NCI-H1092 treated with DMSO at 0.1 percent for 48 hours (cell line): ENCODE measurements at regions not wholly inside any gene's neighbourhood (a gene's known extent, or its start where the extent isn't known, plus 50 kb on each side); places are given as distances from the start of the nearest gene placed in this dataset.
A peak's percentile ranks its signal among the peaks of the same experiment; 100 is the strongest.

Experiments
- DNase-seq: peaks from one replicate; lab custom pipeline; 2025; lab: John Stamatoyannopoulos, UW

DNA sequence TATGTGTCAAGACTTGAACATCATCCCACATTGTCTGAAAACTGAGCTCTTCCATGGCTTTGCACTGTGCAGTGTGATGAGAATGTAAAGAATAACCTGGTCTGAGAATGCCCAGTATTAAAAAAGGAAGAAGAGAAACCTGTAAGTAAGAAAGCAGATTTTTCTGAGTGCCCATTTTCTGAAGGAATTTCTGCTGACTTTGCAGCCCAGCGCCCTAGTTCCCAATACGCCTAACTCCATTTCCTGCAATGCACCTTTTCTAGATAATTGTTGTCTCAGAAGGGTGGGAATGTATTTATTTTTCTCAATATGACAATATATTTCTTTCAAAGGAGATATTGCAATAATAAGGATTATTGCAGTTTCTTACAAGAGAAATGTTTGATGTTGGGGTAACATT lies 231.5 kb downstream of the HAO1 start:
- no peak for DNase-seq

DNA sequence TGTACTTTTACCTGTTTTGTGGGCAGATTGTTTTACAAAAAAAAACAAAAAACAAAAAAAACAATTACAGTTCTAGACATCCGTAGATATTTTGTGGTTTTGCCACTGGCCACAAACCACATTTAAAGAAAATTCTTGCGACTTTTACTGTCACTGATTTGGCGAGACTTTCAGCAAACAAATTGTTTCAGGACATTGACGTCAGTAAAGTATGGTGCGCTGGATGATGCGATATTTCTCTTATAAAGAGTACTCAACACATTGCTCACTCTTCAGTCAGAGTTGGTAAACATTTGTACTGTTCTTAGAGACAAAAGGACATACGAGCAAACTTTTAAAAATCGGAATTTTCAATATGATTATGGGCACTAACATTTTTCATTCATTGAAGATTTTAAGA lies 229.8 kb downstream of the HAO1 start:
- no peak for DNase-seq

DNA sequence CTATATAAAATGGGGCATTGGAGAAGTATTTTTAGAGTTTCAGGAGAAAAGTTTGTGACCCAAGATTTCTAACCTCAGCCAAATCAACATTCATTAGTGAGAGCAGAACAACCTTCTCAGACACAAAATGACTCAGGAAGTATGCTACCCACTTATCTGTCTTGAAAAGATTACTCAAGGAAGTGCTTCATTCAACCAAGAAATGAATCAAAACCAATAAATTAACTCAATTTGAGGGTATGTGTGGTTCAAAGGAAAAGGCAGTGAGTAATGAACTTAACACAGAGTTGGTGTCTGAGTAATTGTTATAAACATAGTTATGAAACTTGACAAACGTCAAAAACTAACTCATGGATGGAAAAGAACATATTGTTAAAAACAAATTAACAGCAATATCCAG lies 227.6 kb downstream of the HAO1 start:
- no peak for DNase-seq

DNA sequence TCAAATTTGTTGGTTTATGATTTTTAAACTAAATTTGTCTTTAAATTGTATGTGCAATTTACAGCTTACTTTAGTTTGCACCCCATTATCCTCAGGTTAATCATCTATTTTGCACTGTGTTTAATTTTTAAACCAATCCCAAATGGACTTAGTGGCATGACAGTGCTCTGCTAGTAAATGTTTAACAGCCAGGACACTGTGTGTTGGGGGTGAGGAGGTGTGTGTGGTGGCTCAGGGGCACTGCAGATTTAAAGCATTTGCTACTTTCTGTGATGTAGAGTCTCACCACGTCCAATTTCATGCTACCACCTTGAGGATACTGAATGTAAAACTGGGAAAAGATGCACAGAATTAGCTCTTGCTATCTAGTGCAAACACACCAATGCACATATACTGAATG lies 225.7 kb downstream of the HAO1 start:
- DNase-seq = peak; percentile 8

DNA sequence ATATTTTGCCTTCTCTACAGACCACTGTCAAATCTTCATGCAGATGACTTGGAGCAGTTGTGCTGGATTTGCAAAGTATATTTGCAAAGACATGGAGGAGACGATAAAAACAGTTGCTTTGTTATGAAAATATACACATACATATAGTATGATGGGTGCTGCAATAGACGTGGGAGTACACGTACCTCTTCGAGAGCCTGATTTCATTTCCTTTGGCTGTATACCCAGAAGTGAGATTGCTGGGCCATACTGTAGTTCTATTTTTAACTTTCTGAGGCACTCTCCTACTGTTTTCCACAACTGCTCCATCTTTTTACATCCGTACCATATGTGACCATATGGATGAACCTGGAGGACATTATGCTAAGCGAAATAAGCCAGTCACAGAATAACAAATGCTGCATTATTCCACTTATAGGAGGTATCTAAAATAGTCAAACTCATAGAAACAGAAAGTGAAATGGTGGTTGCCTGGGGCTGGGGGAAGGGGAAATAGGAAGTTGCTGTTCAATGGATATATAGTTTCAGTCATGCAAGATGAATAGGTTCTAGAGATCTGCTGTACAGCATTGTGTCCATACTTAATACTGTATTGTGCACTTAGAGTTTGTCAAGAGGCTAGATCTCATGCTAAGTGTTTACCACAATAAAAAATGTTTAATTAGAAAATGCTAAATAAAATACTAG lies 223.8 kb downstream of the HAO1 start:
- no peak for DNase-seq

DNA sequence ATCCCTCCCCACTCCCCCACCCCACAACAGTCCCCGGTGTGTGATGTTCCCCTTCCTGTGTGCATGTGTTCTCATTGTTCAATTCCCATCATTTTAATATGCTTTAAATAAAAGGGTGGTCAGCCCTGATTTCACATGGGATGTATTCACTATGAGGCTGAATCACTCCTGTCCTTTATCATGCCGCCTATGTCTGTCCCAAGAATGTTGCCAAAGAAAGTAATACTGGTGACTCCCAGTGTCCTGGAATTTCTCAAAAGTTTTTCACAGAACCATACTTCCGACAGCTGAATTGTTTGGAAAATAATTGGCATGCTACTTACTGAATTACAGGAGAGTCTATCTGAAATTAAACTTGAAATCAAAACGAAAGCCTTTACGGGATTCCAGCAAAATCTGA lies 217.7 kb downstream of the HAO1 start:
- no peak for DNase-seq

DNA sequence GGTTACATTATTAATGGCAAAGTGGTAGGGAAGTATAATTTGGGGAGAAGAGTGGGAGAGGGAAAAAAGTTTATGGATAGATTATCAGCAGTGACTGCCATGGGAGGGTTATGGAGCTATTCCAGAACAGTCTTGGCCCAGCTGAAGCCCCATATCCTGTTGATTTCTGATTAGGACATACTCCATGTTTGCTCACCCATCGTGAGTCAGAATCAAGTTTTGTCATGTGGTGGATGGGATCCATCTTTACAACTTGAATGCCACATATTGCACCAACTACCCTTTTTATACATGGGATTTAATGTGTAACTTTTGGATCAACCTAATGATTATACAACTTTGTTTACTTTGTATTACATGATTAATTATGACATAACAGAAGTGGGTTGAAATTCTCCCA lies 217.0 kb downstream of the HAO1 start:
- DNase-seq = no peak

DNA sequence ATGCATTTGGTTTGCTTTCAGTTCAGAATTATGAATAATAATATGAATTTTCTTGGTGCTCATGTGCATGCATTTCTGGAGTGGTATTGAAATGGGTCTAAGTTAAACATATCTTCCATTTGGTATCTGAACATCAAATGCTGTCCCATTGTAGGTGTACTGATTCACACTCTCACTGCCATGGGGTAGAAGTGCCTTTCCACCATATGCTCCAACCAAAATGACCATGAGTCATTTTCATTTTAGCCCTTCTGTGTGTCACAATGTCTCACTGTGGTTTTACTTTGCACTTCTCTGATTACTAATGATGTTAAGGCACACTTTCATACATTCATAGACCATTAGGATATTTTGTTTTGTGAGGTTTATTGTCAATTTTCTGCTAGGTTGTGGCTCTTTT lies 211.9 kb downstream of the HAO1 start:
- no peak for DNase-seq

DNA sequence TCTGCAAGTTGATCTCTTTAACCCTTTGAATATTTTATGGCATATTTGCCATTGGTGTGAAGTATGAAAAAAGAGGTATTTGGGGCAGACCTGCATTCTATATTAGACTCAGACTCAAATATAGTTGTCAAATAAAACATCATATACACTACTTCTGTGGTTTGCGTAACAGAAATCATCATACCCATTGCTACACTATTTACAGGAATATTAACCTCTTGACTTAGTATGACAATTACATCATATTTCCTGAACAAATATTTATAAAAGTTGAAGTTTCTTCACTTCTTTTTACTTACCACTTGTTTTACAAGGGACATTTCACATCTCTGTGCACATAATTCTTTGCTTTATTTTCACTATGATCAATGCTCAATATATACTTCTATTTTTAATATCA lies 206.0 kb downstream of the HAO1 start:
- no peak for DNase-seq

DNA sequence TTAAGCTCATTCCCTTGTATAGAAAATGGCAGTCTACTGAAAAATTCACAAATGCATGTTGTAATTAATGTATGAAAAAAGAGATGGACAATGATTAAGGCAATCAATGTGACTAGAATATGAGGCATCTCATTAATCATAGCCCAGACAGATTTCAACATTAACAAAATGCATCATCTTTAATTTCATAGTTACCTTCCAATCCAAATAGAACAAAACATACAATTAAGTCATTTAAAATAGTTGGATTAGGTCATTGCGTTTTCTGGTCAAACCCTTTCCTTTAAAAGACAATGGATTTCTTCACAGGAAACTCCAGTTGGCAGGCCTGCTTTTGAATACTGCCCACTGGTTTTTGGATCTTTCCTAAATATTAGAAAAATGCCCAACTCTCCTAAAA lies 203.9 kb downstream of the HAO1 start:
- DNase-seq = no peak

DNA sequence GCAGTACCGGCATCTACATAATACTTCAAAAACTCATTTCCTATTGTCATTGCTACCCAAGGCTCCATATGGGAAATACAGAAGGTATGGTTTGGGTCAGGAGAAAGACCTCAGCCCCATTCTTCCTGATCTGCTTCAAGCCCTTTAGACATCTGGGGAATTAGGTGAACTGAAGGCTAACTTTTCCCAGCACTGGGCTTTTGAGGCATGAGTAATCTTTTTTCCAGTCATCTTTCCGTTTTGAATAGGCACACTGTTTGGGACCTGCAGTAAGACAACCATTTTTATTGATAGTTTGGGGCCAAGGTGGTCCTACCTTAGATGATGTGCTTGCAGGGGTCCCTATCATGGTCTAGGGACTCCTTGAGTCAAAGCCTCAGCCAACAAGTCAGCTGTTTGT lies 198.4 kb downstream of the HAO1 start:
- no peak for DNase-seq

DNA sequence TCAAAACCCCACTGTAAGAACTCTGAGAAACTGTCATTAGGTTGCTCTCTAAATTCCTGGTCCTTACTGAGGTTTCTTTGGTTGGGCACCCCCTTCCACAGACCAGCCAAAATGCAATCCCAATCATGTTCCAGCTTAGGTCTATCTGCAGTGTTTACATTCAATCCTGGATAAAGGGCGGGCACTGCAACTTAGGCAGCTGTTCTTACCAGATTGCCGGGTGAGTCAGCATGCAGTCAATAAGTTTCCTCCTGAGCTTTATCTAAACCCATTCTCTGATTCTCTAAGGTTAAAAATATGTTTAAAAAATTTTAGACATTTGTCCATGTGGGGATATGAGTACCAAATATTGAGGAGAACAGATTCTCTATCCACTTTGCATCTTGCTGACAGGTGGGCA lies 197.8 kb downstream of the HAO1 start:
- no peak for DNase-seq

DNA sequence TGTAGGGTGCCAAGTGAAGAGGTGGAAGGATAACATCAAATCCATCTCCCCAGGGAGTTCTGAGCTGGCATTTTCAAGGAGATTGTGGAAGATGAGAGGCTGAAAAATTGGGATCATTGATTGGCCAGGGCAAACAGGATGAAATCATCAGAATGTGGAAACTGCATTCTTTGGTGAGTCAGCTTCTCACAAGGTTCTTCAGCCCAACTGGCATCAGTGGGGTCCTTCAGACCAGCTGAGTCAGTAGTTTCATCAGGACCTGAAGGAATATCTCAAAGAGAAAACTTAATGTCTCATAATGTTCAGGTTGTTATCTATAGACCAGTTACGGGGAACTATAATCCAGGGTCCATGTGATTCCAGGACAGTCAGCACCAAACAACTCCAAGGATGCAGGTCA lies 195.8 kb downstream of the HAO1 start:
- no peak for DNase-seq

DNA sequence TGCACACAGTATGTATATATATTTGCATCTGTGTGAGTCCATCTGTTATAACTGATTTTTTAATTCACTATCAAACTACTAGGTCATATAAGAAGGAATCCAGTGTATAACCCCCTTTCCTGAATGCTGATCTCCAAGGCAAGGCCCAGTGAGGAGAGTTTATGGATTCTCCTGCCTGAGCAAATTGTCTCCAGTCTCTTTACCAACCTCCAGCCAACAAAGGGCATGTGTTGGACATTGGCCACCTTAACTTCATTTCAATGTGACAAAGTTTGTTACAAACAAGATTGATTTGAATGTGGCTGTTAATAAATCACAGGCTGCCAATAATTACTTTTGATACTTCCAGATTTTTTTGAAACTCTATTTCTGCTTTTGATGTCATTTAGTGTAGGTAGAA lies 191.6 kb downstream of the HAO1 start:
- DNase-seq = no peak

DNA sequence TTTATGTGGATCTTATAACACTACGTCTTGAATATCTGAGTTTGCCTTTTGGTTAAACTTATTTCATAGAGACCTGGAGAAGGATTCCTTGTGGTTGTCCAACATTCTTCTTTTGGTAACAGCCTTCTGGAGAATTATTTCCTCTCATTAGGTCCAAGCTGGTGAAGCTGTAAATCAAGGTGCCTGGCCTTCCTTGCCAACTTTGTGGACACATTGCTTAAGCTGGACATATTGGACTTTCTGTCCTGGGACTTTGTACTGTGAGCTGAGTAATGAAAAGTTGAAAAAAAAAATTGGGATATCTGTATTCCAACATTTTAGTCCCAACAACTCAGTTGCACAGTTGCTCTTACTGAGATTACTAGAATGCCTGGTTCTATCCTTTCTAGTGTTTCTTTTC lies 186.2 kb downstream of the HAO1 start:
- no peak for DNase-seq

DNA sequence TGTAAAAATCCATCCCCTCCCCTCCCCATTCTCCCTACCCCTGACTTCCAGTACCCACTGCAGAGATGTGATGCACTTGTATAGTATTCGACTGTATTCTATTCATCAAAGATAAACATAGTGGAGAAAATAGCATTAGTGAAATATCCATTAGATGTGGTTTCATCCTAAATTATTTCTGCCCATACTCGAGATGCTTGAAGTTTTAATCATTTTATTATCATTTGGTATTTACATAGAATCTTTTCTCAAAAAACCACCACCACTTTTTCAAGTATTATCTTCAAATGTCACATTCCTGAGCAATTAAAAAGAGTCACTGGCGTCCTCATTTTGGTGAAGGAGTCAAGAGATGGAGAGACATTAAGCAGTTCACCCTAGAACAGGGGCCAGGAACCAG lies 181.9 kb downstream of the HAO1 start:
- DNase-seq = no peak

DNA sequence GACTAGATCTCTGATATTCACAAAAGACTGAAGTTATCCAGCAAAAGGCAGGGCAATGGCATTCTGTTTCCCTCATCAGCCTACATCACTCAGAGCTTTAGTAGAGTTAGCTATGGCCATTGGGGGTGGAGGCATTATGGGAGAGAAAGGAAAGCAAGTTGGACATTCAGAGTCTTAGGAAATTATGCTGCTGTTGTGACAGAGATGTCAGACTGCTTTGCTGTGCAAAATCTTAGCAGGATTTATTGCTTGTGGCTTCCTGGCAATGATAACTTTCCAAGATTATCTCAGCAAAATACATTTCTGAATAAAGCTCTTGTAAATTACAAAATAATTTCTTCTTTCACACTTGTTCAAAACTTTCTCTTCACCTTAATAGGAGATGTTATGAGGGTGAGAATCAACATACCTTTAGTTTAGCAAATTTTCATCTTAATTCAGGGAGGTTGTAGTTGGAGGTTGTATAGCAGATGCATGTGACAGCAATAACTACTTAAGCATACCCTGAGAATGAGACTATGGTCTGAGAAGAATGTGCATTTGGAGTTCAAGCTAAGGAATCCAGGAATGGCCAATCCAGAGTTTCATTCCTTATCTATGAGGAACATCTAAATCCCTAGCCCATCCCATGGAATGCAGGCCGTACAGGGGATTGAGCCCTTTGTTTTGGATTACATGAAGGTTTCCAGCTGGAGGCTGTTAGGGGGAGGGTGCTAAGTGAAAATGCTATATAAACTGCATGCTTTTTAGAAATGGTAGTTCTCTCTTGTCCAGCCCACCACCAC lies 179.8 kb downstream of the HAO1 start:
- no peak for DNase-seq

DNA sequence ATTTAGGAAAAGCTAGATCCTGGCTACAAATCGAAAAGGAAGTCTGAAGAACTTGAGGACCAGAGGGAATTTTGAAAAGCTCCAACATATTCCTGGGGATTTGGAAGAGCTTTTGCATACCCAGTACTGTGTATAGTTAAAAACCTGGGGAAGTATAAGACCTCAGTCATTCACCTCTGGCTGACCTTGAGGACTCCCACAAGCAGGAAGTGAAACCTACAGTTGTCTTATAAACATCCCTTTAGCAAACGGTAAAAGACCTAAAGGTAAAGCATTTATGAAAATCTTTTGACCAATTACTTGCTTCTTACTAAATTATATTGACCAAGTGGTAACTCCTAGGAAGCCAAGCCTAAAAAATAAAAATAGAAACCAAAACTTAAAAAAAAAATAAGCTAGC lies 175.0 kb downstream of the HAO1 start:
- DNase-seq = no peak

DNA sequence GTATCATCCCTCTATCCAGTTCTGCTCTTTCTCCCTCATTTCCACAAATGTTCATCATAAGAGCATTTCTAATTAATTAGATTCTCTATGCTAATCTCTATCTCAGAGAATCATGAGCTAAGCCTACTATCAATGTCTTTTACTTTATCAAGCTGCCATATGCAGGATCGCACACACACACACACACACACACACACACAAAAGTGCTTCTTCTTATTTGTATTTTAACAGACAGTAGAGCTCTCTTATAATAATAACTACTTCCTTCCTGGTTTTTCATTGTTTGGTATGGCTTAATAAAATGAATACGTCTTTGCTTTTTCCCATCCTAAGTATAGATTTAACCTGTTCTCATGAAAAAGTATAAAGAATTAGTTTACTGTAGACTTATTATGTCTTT lies 170.2 kb downstream of the HAO1 start:
- no peak for DNase-seq

DNA sequence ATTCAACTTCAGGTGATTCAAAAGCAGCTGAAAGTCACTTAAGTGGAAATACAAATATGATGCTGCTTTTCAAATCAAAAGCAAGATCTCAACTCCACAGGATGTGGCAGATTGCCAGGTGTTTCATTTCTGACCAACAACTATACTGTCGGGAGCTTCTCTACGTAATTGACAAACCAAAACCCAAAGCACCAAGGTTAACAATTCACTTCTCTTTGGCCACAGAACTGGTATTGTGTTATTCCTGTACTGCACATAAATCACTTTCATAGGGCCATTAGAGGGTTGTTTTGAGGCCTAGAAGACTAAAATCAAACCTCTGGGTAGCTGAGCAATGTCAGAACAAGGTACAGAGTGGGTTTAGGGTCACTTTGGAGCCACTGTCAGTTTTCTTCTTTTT lies 169.7 kb downstream of the HAO1 start:
- DNase-seq = peak; percentile 87

DNA sequence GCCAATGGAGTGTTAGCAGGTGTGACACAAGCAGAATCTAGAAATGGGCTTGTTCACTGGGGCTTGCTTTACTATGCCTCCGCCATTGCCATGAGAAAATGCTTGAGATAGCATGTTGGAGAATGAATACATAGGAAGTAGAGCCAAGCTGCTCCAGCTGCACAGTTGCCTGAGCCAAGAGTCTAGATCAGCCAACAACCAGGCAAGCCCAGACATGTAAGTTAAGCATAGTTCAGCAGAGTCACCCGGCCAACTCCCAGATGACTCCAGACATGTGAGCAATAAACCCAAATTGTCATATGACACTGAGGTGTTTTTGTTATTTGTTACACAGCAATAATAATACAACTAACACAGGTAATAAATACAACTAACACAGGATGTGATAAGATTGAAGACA lies 167.9 kb downstream of the HAO1 start:
- no peak for DNase-seq

DNA sequence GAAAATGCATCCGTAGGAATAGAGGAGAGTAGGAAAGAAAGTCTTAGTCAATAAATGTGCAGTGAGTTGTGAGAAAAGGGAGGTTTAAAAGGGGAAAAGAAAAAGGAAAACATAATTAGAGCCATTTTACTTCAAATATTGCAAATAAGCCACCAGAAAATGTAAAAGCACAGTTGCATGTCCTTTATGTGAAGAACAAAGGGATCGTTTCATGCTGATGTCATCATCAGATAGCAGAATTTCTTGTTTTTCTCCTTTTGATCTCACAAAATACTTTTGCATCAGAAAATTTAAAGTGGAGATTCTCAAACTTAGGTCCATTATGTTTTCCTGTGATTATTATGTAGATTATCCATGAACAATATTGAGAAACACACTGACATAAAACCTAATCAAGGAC lies 166.7 kb downstream of the HAO1 start:
- no peak for DNase-seq

DNA sequence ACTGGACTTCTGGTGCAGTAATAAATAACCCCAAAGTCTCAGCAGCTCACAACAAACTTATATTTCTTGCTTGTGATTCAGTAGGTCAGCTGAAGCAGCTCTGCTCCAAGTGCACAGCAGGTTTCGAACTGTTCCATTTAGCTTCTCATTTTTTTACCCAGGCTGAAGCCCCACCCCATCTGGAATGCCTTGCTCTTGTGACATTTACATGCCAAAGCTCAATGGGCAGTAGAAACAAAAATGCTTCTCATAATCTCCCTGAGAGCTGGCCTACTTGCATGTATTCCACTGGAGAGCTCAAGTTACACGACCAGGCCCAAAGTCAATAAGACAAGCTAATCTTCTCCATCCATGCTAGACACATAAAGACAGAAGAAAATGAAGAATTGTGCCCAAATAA lies 165.2 kb downstream of the HAO1 start:
- no peak for DNase-seq

DNA sequence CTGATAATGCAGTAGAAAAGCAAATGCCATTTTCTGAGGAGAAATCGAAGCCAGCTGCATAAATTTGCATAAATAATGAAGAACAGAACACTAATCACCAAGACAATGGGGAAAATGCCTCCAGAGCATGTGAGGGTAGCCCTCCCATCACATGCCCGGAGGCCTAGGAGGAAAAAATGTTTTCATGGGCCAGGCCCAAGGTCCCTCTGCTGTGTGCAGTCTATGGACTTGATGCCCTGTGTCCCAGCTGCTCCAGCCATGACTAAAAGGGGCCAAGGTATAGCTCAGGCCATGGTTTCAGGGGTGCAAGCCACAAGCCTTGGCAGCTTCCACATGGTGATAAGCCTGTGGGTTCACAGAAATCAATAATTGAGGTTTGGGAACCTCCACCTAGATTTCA lies 164.1 kb downstream of the HAO1 start:
- DNase-seq = no peak
